ENCODE measurements at regions not wholly inside any gene's neighbourhood (a gene's known extent, or its start where the extent isn't known, plus 50 kb on each side); places are given as distances from the start of the nearest gene placed in this dataset.

DNA sequence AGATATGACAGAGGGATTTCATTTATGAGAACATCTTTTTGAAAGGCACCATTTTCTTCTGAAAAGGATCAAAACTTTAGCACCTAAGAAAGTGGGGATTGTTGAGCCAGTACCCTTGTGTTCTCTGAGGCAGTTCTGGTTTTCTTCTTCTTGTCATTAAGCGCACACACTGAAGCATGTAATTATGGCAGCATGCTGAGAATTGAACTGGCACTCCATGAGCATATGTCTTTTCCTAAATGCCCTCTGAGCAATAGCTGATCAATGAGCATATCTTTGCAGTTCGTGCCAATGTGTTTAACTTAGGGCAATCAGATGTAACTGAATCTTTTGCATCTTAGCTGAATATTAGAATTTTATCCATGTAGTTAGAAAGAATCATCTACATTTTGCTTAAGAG is 53.9 kb upstream of the VGLL3 start:
- Histone ChIP-seq H2AFZ (ENCODE audit: low read depth, low read length) (no peak overlapping the region), H3K9me1 (replicated peaks; ENCODE audit: control insufficient read depth, extremely low read depth, insufficient read depth, low read length) (no peaks in the 10 kb centered on the region), H3K4me2 (ENCODE audit: insufficient read depth, low read length) (no peak overlapping the region), H3K79me2 (ENCODE audit: control insufficient read depth, insufficient read depth, low read length) (no peaks in the 10 kb centered on the region), H3K4me1 (ENCODE audit: control insufficient read depth, extremely low read depth, insufficient read depth, low read length) (no peaks in the 10 kb centered on the region), H4K20me1 (replicated peaks; ENCODE audit: control insufficient read depth, extremely low read depth, insufficient read depth, low read length) (no peaks in the 10 kb centered on the region), H3K36me3 (ENCODE audit: control insufficient read depth in 2 of 2, extremely low read depth in 1 of 2, insufficient read depth in 2 of 2, low read length in 2 of 2) (no peaks in the 10 kb centered on the region), H3K4me3 (replicated peaks in 1 of 3; ENCODE audit: insufficient read depth in 1 of 3, low read depth in 1 of 3, low read length in 3 of 3) (no peak overlapping the region), H3K27ac (ENCODE audit: insufficient read depth, low read depth, low read length) (no peak overlapping the region), H3K9me3 (replicated peaks; ENCODE audit: control insufficient read depth, insufficient read depth, low read length) (no peaks in the 10 kb centered on the region), H3K27me3 (ENCODE audit: control insufficient read depth in 2 of 2, insufficient read depth in 2 of 2, low read length in 2 of 2) (peaks cover 0 to 3% of the 10 kb centered on the region in 2 experiments), H3K9ac (replicated peaks; ENCODE audit: extremely low read depth, insufficient read depth, low read length) (no peak overlapping the region)
- TF ChIP-seq JUN (IDR thresholded peaks at IDR 0.05; ENCODE audit: borderline replicate concordance, insufficient read depth, insufficient read length, low read depth) (no peak), POLR2AphosphoS5 (IDR thresholded peaks at IDR 0.05; ENCODE audit: insufficient read depth, low read depth, low read length) (no peak), FOS (IDR thresholded peaks at IDR 0.05; ENCODE audit: borderline replicate concordance, insufficient read depth, low read length) (no peak), EZH2 (IDR thresholded peaks at IDR 0.05; ENCODE audit: borderline replicate concordance, low read depth, low read length, severe bottlenecking) (no peak), MYC (IDR thresholded peaks at IDR 0.05; ENCODE audit: low read depth, low read length) (no peak), POLR2A (IDR thresholded peaks at IDR 0.05; ENCODE audit: low read depth, low read length) (no peak), GATA2 (IDR thresholded peaks at IDR 0.05; ENCODE audit: insufficient read depth, insufficient read length, low read depth, low read length) (no peak)
- TF ChIP-seq, protein P1, sequence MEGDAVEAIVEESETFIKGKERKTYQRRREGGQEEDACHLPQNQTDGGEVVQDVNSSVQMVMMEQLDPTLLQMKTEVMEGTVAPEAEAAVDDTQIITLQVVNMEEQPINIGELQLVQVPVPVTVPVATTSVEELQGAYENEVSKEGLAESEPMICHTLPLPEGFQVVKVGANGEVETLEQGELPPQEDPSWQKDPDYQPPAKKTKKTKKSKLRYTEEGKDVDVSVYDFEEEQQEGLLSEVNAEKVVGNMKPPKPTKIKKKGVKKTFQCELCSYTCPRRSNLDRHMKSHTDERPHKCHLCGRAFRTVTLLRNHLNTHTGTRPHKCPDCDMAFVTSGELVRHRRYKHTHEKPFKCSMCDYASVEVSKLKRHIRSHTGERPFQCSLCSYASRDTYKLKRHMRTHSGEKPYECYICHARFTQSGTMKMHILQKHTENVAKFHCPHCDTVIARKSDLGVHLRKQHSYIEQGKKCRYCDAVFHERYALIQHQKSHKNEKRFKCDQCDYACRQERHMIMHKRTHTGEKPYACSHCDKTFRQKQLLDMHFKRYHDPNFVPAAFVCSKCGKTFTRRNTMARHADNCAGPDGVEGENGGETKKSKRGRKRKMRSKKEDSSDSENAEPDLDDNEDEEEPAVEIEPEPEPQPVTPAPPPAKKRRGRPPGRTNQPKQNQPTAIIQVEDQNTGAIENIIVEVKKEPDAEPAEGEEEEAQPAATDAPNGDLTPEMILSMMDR (IDR thresholded peaks at IDR 0.05; ENCODE audit: extremely low read depth in 1 of 2, insufficient read depth in 1 of 2, low read depth in 1 of 2, low read length in 2 of 2), result no peak
- TF ChIP-seq, protein P2, sequence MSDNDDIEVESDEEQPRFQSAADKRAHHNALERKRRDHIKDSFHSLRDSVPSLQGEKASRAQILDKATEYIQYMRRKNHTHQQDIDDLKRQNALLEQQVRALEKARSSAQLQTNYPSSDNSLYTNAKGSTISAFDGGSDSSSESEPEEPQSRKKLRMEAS (IDR thresholded peaks at IDR 0.05; ENCODE audit: insufficient read depth, insufficient read length), result no peak
- ChIA-PET CTCF (interaction anchor here (2.2 kb wide), 1 partner anchor 38 kb away, joined by 7 read pairs; no protein-coding TSS in a partner anchor), POLR2A (no interaction called here)
- FAIRE-seq (no peak), DNase-seq (ENCODE audit: low read depth, low spot score) (no peak)
- BruUV-seq (replicated peaks), result no TSS peak
- intact Hi-C loops (cut with micrococcal nuclease), result no loop called here
- dilution Hi-C loops (cut with MboI; ENCODE audit: extremely low pct_ligation_motif_present, low sequenced_read_pairs), result no loop called here
